Heart left ventricle (tissue), 16 donors: ENCODE measurements at regions not wholly inside any gene's neighbourhood (a gene's known extent, or its start where the extent isn't known, plus 50 kb on each side); places are given as distances from the start of the nearest gene placed in this dataset.

Experiments used
- ATAC-seq, 4 donors: fragments of 200-7000 bp; cut with Tn5 transposase; one replicate each; pipeline ENCODE4 v1.9.1; 2020 to 2022; ENCODE audit warnings: moderate library complexity in 4 of 4, mild to moderate bottlenecking in 3 of 4, moderate number of reproducible peaks in 1 of 4
- DNase-seq, 5 donors: peaks; one replicate each; pipeline ENCODE4 v3.0.0-alpha.2; 2020
- H3K27ac ChIP-seq, 12 donors: fragments of 200-600 bp; sonication (generic) in 4 of 12; one replicate each; pipeline versions ENCODE4 v1.5.0 to v1.8.0; 2016 to 2022; ENCODE audit warnings: mild to moderate bottlenecking in 2 of 12
- H3K27me3 ChIP-seq, 9 donors: fragments of 200-600 bp; sonication (generic) in 2 of 9; one replicate each; pipeline versions ENCODE4 v1.5.1 to v1.8.0; 2016 to 2022; ENCODE audit warnings: mild to moderate bottlenecking in 3 of 9
- H3K36me3 ChIP-seq, 9 donors: fragments of 200-600 bp; sonication (generic) in 2 of 9; one replicate each; pipeline versions ENCODE4 v1.5.0 to v1.8.0; 2018 to 2022; ENCODE audit warnings: mild to moderate bottlenecking in 2 of 9
- H3K4me1 ChIP-seq, 12 donors: fragments of 200-600 bp; sonication (generic) in 4 of 12; one replicate each; pipeline versions ENCODE4 v1.5.0 to v1.8.0; 2016 to 2022; ENCODE audit warnings: mild to moderate bottlenecking in 3 of 12
- H3K4me3 ChIP-seq, 12 donors: fragments of 200-600 bp; sonication (generic) in 4 of 12; one replicate each; pipeline versions ENCODE4 v1.5.0 to v1.8.0; 2017 to 2022; ENCODE audit warnings: mild to moderate bottlenecking in 9 of 12, moderate library complexity in 4 of 12
- H3K9me3 ChIP-seq, 12 donors: fragments of 200-600 bp; sonication (generic) in 4 of 12; one replicate each; pipeline versions ENCODE4 v1.5.0 to v1.8.0; 2016 to 2022; ENCODE audit warnings: mild to moderate bottlenecking in 1 of 12
- CTCF ChIP-seq, 12 donors: fragments of 200-600 bp; sonication (generic) in 4 of 12; IDR thresholded peaks; one replicate each; pipeline versions ENCODE4 v1.5.0 to v1.8.0; 2018 to 2022; ENCODE audit warnings: antibody characterized with exemption in 12 of 12, mild to moderate bottlenecking in 5 of 12
- POLR2A ChIP-seq, 2 donors: fragments of 450-650 bp; IDR thresholded peaks; one replicate each; pipeline ENCODE4 v1.6.1; 2017; ENCODE audit warnings: antibody characterized with exemption in 2 of 2, mild to moderate bottlenecking in 2 of 2, moderate library complexity in 2 of 2
- WGBS, 4 donors: extraction: QIAGEN DNeasy Blood & Tissue Kit in 2 of 4; methylation state at CpG; one replicate each; pipeline versions ENCODE4 v1.1.5 to v1.1.7; 2013 to 2018; 5-methylcytosine and 5-hydroxymethylcytosine counted together
- intact Hi-C, 10 donors: fragments of 100-400 bp; cut with DNase I; formaldehyde crosslinking; loops; one replicate each; pipeline versions ENCODE4 v1.11.1 to v1.14.2; 2022
- donor health status: ischemic (EF 13 %, LVEDD 7.1; RV severe dilation, severe dysfunction).
- donor health status: healthy with polysubstance abuse.
- donor health status: DM: no; HTN: yes; CAD: no.
- donor health status: DM: no; HTN: no; CAD: no.
- donor health status: ischemic (EF 25% LVEDD 6.9; RV normal size, moderate dysfunction).
- donor health status: ischemic (EF 25% LVEDD 5.7; RV mildly dilated, moderate dysfunction).
- donor health status: healthy.
- donor health status: DM: yes; HTN: yes; CAD: no.
- donor health status: ischemic (EF 35%, LVEDD 5.7; RV mildly dilated, moderate dysfunction).
- donor health status: nonischemic (EF 11% LVEDD 7.7; RV severe dilation, severe dysfunction).
- donor health status: DM: yes; HTN: yes; CAD: no.
- donor health status: PGD.
- donor health status: ischemic (EF 29% LVEDD 5.4; RV normal size, mild dysfunction).
- donor health status: nonischemic (EF 23%, LVEDD 6.1; RV moderate dilation, normal function).

GRCh38 chr15:38972831-38973230 lies 408.2 kb upstream of the RASGRP1 start:
- Histone ChIP-seq H3K27ac (no peak overlapping the region), H3K4me3 (no peak overlapping the region), H3K36me3 (no peaks in the 10 kb centered on the region), H3K27me3 (no peaks in the 10 kb centered on the region), H3K4me1 (no peaks in the 10 kb centered on the region), H3K9me3 (peaks cover 0 to 11% (median 0%) of the 10 kb centered on the region in 12 donors)
- DNase-seq (no peak), ATAC-seq (no peak)
- TF ChIP-seq POLR2A (IDR thresholded peaks at IDR 0.05) = no peak
- no peak for TF ChIP-seq CTCF (IDR thresholded peaks at IDR 0.05)
- intact Hi-C loops = no loop called here
- WGBS, 4 donors = 87 to 90% (median 89%) methylated on average over 4 of the region's 4 CpGs

GRCh38 chr15:38975282-38975990 lies 410.8 kb upstream of the RASGRP1 start:
- H3K9me3 ChIP-seq = peaks cover 0 to 27% (median 10%) of the 10 kb centered on the region in 12 donors
- intact Hi-C loops = no loop called here
- no peak for ATAC-seq
- H3K4me1 ChIP-seq = no peaks in the 10 kb centered on the region
- no peak overlapping the region for H3K4me3 ChIP-seq
- TF ChIP-seq POLR2A (IDR thresholded peaks at IDR 0.05) = no peak
- TF ChIP-seq CTCF (IDR thresholded peaks at IDR 0.05) = no peak
- H3K27me3 ChIP-seq = no peaks in the 10 kb centered on the region
- no peak for DNase-seq
- 76 to 96% (median 83%) methylated on average over 5 of the region's 5 CpGs for WGBS, 4 donors
- no peaks in the 10 kb centered on the region for H3K36me3 ChIP-seq
- no peak overlapping the region for H3K27ac ChIP-seq

GRCh38 chr15:38991126-38991525 lies 426.5 kb upstream of the RASGRP1 start:
- no peaks in the 10 kb centered on the region for H3K36me3 ChIP-seq
- DNase-seq (no peak), ATAC-seq (peak in 1 of 4 donors; percentile 35)
- H3K9me3 ChIP-seq = no peaks in the 10 kb centered on the region
- H3K4me1 ChIP-seq = peaks cover 0 to 31% (median 12%) of the 10 kb centered on the region in 12 donors
- H3K4me3 ChIP-seq = no peak overlapping the region
- H3K27ac ChIP-seq = peak overlapping the region in 6 of 12 donors; percentile 8 to 62 (median 25)
- TF ChIP-seq CTCF (IDR thresholded peaks at IDR 0.05) (peak in 11 of 12 donors; percentile 20 to 61 (median 46)), POLR2A (IDR thresholded peaks at IDR 0.05) (no peak)
- WGBS, 4 donors = 48 to 59% (median 51%) methylated on average over 4 of the region's 4 CpGs
- no peaks in the 10 kb centered on the region for H3K27me3 ChIP-seq
- intact Hi-C loops = loop anchor here in 7 of 10 donors (2.0 to 10.0 kb wide), 5 partner anchors 169 to 591 kb away; partner anchors contain the start of gene THBS1 (in 1 of the 7)

GRCh38 chr15:38991701-38992100 lies 427.1 kb upstream of the RASGRP1 start:
- H3K27me3 ChIP-seq = no peaks in the 10 kb centered on the region
- H3K27ac ChIP-seq = peak overlapping the region in 10 of 12 donors; percentile 8 to 62 (median 22)
- TF ChIP-seq CTCF (IDR thresholded peaks at IDR 0.05) (no peak), POLR2A (IDR thresholded peaks at IDR 0.05) (no peak)
- no peak for DNase-seq
- H3K36me3 ChIP-seq = no peaks in the 10 kb centered on the region
- no peaks in the 10 kb centered on the region for H3K9me3 ChIP-seq
- intact Hi-C loops = loop anchor here in 7 of 10 donors (2.0 to 10.0 kb wide), 5 partner anchors 169 to 591 kb away; partner anchors contain the start of gene THBS1 (in 1 of the 7)
- ATAC-seq = no peak
- WGBS, 4 donors = 47 to 62% (median 52%) methylated on average over 2 of the region's 2 CpGs
- peaks cover 0 to 37% (median 16%) of the 10 kb centered on the region in 12 donors for H3K4me1 ChIP-seq
- no peak overlapping the region for H3K4me3 ChIP-seq
